Glutamatergic neuron (in vitro differentiated cells): ENCODE measurements at regions not wholly inside any gene's neighbourhood (a gene's known extent, or its start where the extent isn't known, plus 50 kb on each side); places are given as distances from the start of the nearest gene placed in this dataset.

Experiments used
- DNase-seq: peaks from one replicate; pipeline ENCODE4 v3.0.0; 2022
- H3K27ac Mint-ChIP-seq: one replicate; pipeline ENCODE4 v1.8.0; 2020; ENCODE audit warnings: mild to moderate bottlenecking, mixed read lengths, inconsistent platforms; ENCODE audit not compliant: unreplicated experiment
- H3K27me3 Mint-ChIP-seq: one replicate; pipeline ENCODE4 v1.8.0; 2020; ENCODE audit warnings: mild to moderate bottlenecking, moderate library complexity, mixed read lengths, inconsistent platforms; ENCODE audit not compliant: unreplicated experiment
- H3K36me3 Mint-ChIP-seq: one replicate; pipeline ENCODE4 v1.8.0; 2020; ENCODE audit warnings: mild to moderate bottlenecking, mixed read lengths, inconsistent platforms; ENCODE audit not compliant: unreplicated experiment
- H3K4me1 Mint-ChIP-seq: one replicate; pipeline ENCODE4 v1.8.0; 2020; ENCODE audit warnings: mild to moderate bottlenecking, low read depth, mixed read lengths, inconsistent platforms; ENCODE audit not compliant: unreplicated experiment
- H3K4me3 Mint-ChIP-seq: one replicate; pipeline ENCODE4 v1.8.0; 2020; ENCODE audit warnings: mild to moderate bottlenecking, mixed read lengths, inconsistent platforms; ENCODE audit not compliant: unreplicated experiment
- H3K9me3 Mint-ChIP-seq: one replicate; pipeline ENCODE4 v1.8.0; 2020; ENCODE audit warnings: mild to moderate bottlenecking, moderate library complexity, mixed read lengths, inconsistent platforms; ENCODE audit not compliant: unreplicated experiment
- TF ChIP-seq, protein P1 (sequence below): fragments of 200-600 bp; sonication (generic); IDR thresholded peaks from one replicate; pipeline ENCODE4 v1.5.0; 2021; ENCODE audit not compliant: partially characterized antibody, unreplicated experiment

- no peak overlapping the region for H3K27ac Mint-ChIP-seq
- TF ChIP-seq, protein P1, sequence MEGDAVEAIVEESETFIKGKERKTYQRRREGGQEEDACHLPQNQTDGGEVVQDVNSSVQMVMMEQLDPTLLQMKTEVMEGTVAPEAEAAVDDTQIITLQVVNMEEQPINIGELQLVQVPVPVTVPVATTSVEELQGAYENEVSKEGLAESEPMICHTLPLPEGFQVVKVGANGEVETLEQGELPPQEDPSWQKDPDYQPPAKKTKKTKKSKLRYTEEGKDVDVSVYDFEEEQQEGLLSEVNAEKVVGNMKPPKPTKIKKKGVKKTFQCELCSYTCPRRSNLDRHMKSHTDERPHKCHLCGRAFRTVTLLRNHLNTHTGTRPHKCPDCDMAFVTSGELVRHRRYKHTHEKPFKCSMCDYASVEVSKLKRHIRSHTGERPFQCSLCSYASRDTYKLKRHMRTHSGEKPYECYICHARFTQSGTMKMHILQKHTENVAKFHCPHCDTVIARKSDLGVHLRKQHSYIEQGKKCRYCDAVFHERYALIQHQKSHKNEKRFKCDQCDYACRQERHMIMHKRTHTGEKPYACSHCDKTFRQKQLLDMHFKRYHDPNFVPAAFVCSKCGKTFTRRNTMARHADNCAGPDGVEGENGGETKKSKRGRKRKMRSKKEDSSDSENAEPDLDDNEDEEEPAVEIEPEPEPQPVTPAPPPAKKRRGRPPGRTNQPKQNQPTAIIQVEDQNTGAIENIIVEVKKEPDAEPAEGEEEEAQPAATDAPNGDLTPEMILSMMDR = no peak
- no peak overlapping the region for H3K4me3 Mint-ChIP-seq
- no peak for DNase-seq
- H3K36me3 Mint-ChIP-seq = no peaks in the 10 kb centered on the region
- no peaks in the 10 kb centered on the region for H3K4me1 Mint-ChIP-seq
- peaks cover 30% of the 10 kb centered on the region for H3K27me3 Mint-ChIP-seq
- peaks cover 5% of the 10 kb centered on the region for H3K9me3 Mint-ChIP-seq
Observed at GRCh38 chr1:23616292-23616824, 57.1 kb upstream of the ID3 start.

DNA sequence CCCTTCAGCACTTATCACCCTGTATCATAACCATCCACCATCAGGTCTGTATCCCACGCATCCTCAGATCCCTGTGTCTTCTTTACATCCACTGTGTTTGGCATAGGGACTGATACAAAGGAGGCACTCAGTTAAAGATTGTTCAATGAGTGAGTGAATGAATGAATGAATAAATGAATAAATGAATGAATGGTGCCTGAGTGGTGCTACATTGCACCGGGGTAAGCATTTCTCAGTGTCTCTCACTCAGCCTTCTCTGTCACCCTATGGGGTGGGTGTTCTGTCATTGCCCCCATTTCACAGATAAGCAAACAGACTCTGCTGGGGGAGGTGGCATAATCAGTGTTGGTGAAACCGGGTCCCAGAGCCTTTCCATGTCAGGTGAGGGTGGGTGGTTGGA, 56.6 kb upstream of the ID3 start:
- H3K27ac Mint-ChIP-seq = no peak overlapping the region
- no peak overlapping the region for H3K4me3 Mint-ChIP-seq
- H3K27me3 Mint-ChIP-seq = peaks cover 28% of the 10 kb centered on the region
- TF ChIP-seq, protein P1 = no peak
- no peak for DNase-seq
- peaks cover 5% of the 10 kb centered on the region for H3K9me3 Mint-ChIP-seq
- H3K4me1 Mint-ChIP-seq = no peaks in the 10 kb centered on the region
- no peaks in the 10 kb centered on the region for H3K36me3 Mint-ChIP-seq

DNA sequence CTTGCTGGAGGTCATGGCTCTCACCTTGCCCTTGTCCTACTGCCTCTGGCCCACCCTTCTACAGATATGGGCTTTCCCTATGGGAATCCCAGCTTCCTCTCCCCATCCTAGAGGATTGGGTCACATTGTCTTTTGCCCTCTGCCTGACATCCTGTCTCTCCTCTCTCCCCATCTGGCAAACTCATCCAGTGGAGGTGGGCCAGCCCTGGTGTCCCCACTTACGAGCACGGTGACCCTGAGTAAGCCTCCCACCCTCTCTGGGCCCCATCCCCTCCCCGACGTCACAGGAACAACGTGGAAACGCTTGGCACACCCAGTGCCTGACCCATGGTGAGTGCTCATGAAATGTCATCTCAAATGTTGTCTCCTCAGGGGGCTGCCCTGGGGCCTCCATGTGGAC, 56.1 kb upstream of the ID3 start:
- no peaks in the 10 kb centered on the region for H3K4me1 Mint-ChIP-seq
- peaks cover 26% of the 10 kb centered on the region for H3K27me3 Mint-ChIP-seq
- no peak overlapping the region for H3K4me3 Mint-ChIP-seq
- H3K27ac Mint-ChIP-seq = no peak overlapping the region
- H3K36me3 Mint-ChIP-seq = no peaks in the 10 kb centered on the region
- TF ChIP-seq, protein P1 = no peak
- H3K9me3 Mint-ChIP-seq = peaks cover 5% of the 10 kb centered on the region
- no peak for DNase-seq

GRCh38 chr1:23614032-23614660, 54.8 kb upstream of the ID3 start:
- Mint-ChIP-seq H3K27ac (no peak overlapping the region), H3K27me3 (peaks cover 20% of the 10 kb centered on the region), H3K4me3 (no peak overlapping the region), H3K36me3 (no peaks in the 10 kb centered on the region), H3K4me1 (no peaks in the 10 kb centered on the region), H3K9me3 (peaks cover 5% of the 10 kb centered on the region)
- no peak for DNase-seq
- TF ChIP-seq, protein P1 = no peak

DNA sequence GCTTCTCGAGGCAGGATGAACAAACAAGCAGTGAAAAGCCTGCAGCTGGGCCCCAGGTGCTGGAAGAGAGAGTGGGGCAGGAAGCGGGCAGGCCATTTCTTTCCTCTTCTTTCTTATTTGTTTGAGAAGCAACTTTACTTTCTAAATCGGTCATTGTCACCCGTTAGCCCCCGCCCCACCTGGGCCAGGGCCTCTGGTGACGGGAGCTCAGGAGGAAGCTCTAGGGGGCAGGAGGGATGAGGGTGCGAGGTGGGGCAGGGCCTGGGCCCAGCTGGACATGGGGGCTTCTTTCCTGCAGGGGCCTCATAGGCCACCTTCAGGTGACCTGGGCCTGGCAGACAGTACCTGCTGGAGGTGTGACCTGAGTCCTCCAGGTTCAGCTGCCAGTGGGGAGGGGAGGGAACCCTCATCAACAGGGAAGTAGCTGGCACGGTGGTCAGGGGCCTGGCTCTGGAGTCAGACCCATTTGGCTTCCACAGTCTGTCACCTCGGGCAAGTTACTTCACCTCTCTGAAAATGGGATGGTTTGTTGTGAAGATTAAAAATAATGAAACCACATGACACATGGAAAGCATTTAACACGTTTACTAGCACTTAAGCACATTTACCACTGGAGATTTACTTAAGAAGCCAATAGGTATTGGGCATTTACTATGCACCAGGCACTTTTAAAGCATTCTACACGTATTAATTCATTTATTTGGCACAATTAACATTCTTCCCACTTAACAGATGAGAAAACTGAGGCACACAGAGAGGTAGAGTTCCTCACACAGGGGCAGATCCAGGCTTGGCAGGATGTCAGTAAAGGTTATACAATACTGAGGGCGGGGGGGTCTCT, 54.1 kb upstream of the ID3 start:
- H3K27ac Mint-ChIP-seq = no peak overlapping the region
- H3K4me3 Mint-ChIP-seq = no peak overlapping the region
- peaks cover 15% of the 10 kb centered on the region for H3K27me3 Mint-ChIP-seq
- H3K36me3 Mint-ChIP-seq = no peaks in the 10 kb centered on the region
- no peak for DNase-seq
- TF ChIP-seq, protein P1 = no peak
- no peaks in the 10 kb centered on the region for H3K4me1 Mint-ChIP-seq
- H3K9me3 Mint-ChIP-seq = peaks cover 3% of the 10 kb centered on the region
